ENCODE measurements at regions not wholly inside any gene's neighbourhood (a gene's known extent, or its start where the extent isn't known, plus 50 kb on each side); places are given as distances from the start of the nearest gene placed in this dataset.

GRCh38 chr9:130781569-130781968 is 53.5 kb upstream of the ABL1 start:
- no peak for DNase-seq (ENCODE audit: low spot score)

GRCh38 chr9:130782886-130783530 is 52.0 kb upstream of the ABL1 start:
- DNase-seq (ENCODE audit: low spot score), result no peak

- no peak for DNase-seq (ENCODE audit: low spot score)
Observed at GRCh38 chr9:130785053-130785452, 50.0 kb upstream of the ABL1 start.

Data from GM03348 (cell line).